ENCODE measurements at regions not wholly inside any gene's neighbourhood (a gene's known extent, or its start where the extent isn't known, plus 50 kb on each side); places are given as distances from the start of the nearest gene placed in this dataset.

GRCh38 chr10:78759456-78760120, 309.2 kb upstream of the ZMIZ1 start:
- DNase-seq (ENCODE audit: low read depth): peak; percentile 48

GRCh38 chr10:78760463-78761310, 308.1 kb upstream of the ZMIZ1 start:
- no peak for DNase-seq (ENCODE audit: low read depth)

- DNase-seq (ENCODE audit: low read depth): no peak
Measured at GRCh38 chr10:78761311-78761781, 307.4 kb upstream of the ZMIZ1 start.

GRCh38 chr10:78762086-78762630, 306.6 kb upstream of the ZMIZ1 start:
- DNase-seq (ENCODE audit: low read depth): no peak

GRCh38 chr10:78763234-78763633, 305.5 kb upstream of the ZMIZ1 start:
- no peak for DNase-seq (ENCODE audit: low read depth)

- DNase-seq (ENCODE audit: low read depth): no peak
Measured at GRCh38 chr10:78763651-78764395, 304.9 kb upstream of the ZMIZ1 start.

- no peak for DNase-seq (ENCODE audit: low read depth)
Measured at GRCh38 chr10:78764436-78764835, 304.3 kb upstream of the ZMIZ1 start.

GRCh38 chr10:78764846-78765430, 303.8 kb upstream of the ZMIZ1 start:
- no peak for DNase-seq (ENCODE audit: low read depth)

GRCh38 chr10:78765726-78766335, 302.9 kb upstream of the ZMIZ1 start:
- DNase-seq (ENCODE audit: low read depth): no peak

GRCh38 chr10:78766603-78767002, 302.2 kb upstream of the ZMIZ1 start:
- DNase-seq (ENCODE audit: low read depth): no peak

GRCh38 chr10:78768041-78768835, 300.5 kb upstream of the ZMIZ1 start:
- DNase-seq (ENCODE audit: low read depth): no peak

- DNase-seq (ENCODE audit: low read depth): no peak
Measured at GRCh38 chr10:78768876-78769275, 299.9 kb upstream of the ZMIZ1 start.

GRCh38 chr10:78769526-78769925, 299.2 kb upstream of the ZMIZ1 start:
- DNase-seq (ENCODE audit: low read depth): no peak

GRCh38 chr10:78770167-78771090, 298.3 kb upstream of the ZMIZ1 start:
- DNase-seq (ENCODE audit: low read depth): no peak

- DNase-seq (ENCODE audit: low read depth): no peak
Measured at GRCh38 chr10:78771260-78771659, 297.5 kb upstream of the ZMIZ1 start.

GRCh38 chr10:78771808-78772455, 296.8 kb upstream of the ZMIZ1 start:
- DNase-seq (ENCODE audit: low read depth): no peak

- DNase-seq (ENCODE audit: low read depth): no peak
Measured at GRCh38 chr10:78772486-78772885, 296.3 kb upstream of the ZMIZ1 start.

- no peak for DNase-seq (ENCODE audit: low read depth)
Measured at GRCh38 chr10:78772986-78773530, 295.7 kb upstream of the ZMIZ1 start.

- no peak for DNase-seq (ENCODE audit: low read depth)
Measured at GRCh38 chr10:78774614-78774998, 294.2 kb upstream of the ZMIZ1 start.
